BE2C (cell line): ENCODE measurements at regions not wholly inside any gene's neighbourhood (a gene's known extent, or its start where the extent isn't known, plus 50 kb on each side); places are given as distances from the start of the nearest gene placed in this dataset.
"Not testable (repeated sequence)": the region's sequence is repeated elsewhere in the genome, so short reads cannot be mapped to it uniquely, and the experiment has no call there.

ENCODE experiments used
- DNase-seq: peaks from one replicate; pipeline ENCODE4 v3.0.0-alpha.2; 2020
- H3K27me3 ChIP-seq: fragments of 250-450 bp; sonication (Bioruptor Pico); 2 replicates; pipeline ENCODE4 v1.5.1; 2020; ENCODE audit warnings: mild to moderate bottlenecking
- H3K36me3 ChIP-seq: fragments of 250-450 bp; sonication (Bioruptor Pico); 2 replicates; pipeline ENCODE4 v1.5.1; 2020; ENCODE audit warnings: mild to moderate bottlenecking
- H3K4me1 ChIP-seq: fragments of 250-450 bp; sonication (Bioruptor Pico); 2 replicates; pipeline ENCODE4 v1.5.1; 2020
- H3K4me3 ChIP-seq: 2 replicates; pipeline ENCODE4 v1.5.1; 2011; ENCODE audit warnings: low read depth, low read length
- H3K9me3 ChIP-seq: fragments of 250-450 bp; sonication (Bioruptor Pico); 2 replicates; pipeline ENCODE4 v1.5.1; 2020
- CTCF ChIP-seq: IDR thresholded peaks from 2 replicates; pipeline ENCODE4 v1.5.1; 2012; ENCODE audit warnings: mild to moderate bottlenecking, low read depth, low read length

- TF ChIP-seq CTCF: no peak
- Histone ChIP-seq H3K4me3 (no peak overlapping the region), H3K9me3 (no peaks in the 10 kb centered on the region), H3K4me1 (no peaks in the 10 kb centered on the region), H3K36me3 (no peaks in the 10 kb centered on the region), H3K27me3 (no peaks in the 10 kb centered on the region)
- DNase-seq: no peak
Observed at GRCh38 chr5:114122852-114123251, 239.0 kb upstream of the KCNN2 start.

- H3K4me1 ChIP-seq: no peaks in the 10 kb centered on the region
- no peaks in the 10 kb centered on the region for H3K36me3 ChIP-seq
- TF ChIP-seq CTCF: no peak
- H3K4me3 ChIP-seq: no peak overlapping the region
- H3K27me3 ChIP-seq: no peaks in the 10 kb centered on the region
- no peaks in the 10 kb centered on the region for H3K9me3 ChIP-seq
- no peak for DNase-seq
Observed at GRCh38 chr5:114123654-114124053, 238.2 kb upstream of the KCNN2 start.

GRCh38 chr5:114146398-114146797 lies 215.5 kb upstream of the KCNN2 start:
- TF ChIP-seq CTCF: no peak
- H3K9me3 ChIP-seq: no peaks in the 10 kb centered on the region
- no peaks in the 10 kb centered on the region for H3K27me3 ChIP-seq
- no peak for DNase-seq
- H3K4me3 ChIP-seq: no peak overlapping the region
- no peaks in the 10 kb centered on the region for H3K36me3 ChIP-seq
- no peaks in the 10 kb centered on the region for H3K4me1 ChIP-seq

GRCh38 chr5:114148253-114148652 lies 213.6 kb upstream of the KCNN2 start:
- DNase-seq: no peak
- Histone ChIP-seq H3K36me3 (no peaks in the 10 kb centered on the region), H3K4me3 (no peak overlapping the region), H3K9me3 (no peaks in the 10 kb centered on the region), H3K4me1 (no peaks in the 10 kb centered on the region), H3K27me3 (no peaks in the 10 kb centered on the region)
- no peak for TF ChIP-seq CTCF

GRCh38 chr5:114148728-114149127 lies 213.1 kb upstream of the KCNN2 start:
- DNase-seq, H3K9me3 ChIP-seq: not testable (repeated sequence)

GRCh38 chr5:114152656-114153360 lies 209.1 kb upstream of the KCNN2 start:
- DNase-seq: no peak
- Histone ChIP-seq H3K4me1 (no peaks in the 10 kb centered on the region), H3K36me3 (no peaks in the 10 kb centered on the region), H3K27me3 (no peaks in the 10 kb centered on the region), H3K4me3 (no peak overlapping the region), H3K9me3 (no peaks in the 10 kb centered on the region)
- TF ChIP-seq CTCF: no peak

More at GRCh38 chr5:114148728-114149127, 213.1 kb upstream of the KCNN2 start:
- not testable (repeated sequence) for H3K36me3 ChIP-seq, H3K4me3 ChIP-seq, H3K4me1 ChIP-seq, H3K27me3 ChIP-seq
